SK-N-SH (cell line): ENCODE measurements at regions not wholly inside any gene's neighbourhood (a gene's known extent, or its start where the extent isn't known, plus 50 kb on each side); places are given as distances from the start of the nearest gene placed in this dataset.

Experiments used
- CTCF ChIA-PET: fragments of 300-600, 350-600 bp; formaldehyde crosslinking; extraction: SDS; loops from one replicate; lab custom pipeline; 2021; lab: Yijun Ruan, JAX
- POLR2A ChIA-PET: fragments of 350-600 bp; sonication (Branson Sonifier 250); formaldehyde crosslinking; extraction: SDS; loops from one replicate; lab custom pipeline; 2020; ENCODE audit warnings: antibody characterized with exemption, inconsistent platforms; lab: Yijun Ruan, JAX
- DNase-seq: peaks from one replicate; pipeline ENCODE4 v3.0.0; 2012
- H2AFZ ChIP-seq: fragments of 200-600 bp; sonication (generic); 2 replicates; pipeline ENCODE4 v1.8.1; 2016; ENCODE audit warnings: antibody characterized with exemption, mild to moderate bottlenecking, low read depth
- H3F3A ChIP-seq: fragments of 200-600 bp; sonication (generic); replicated peaks from 2 replicates; pipeline ENCODE3; 2016; ENCODE audit warnings: antibody characterized with exemption, mild to moderate bottlenecking; ENCODE audit not compliant: insufficient read depth
- H3K27ac ChIP-seq, 2 experiments: fragments of 200-500 bp in 1 of 2; fragments of 200-600 bp in 1 of 2; sonication (Bioruptor generic) in 1 of 2; sonication (generic), shearing (Covaris generic) in 1 of 2; 2 replicates each; pipeline versions ENCODE4 v1.5.1 to v1.6.1; 2014 to 2016; ENCODE audit warnings: low read depth in 2 of 2, inconsistent platforms in 1 of 2, low read length in 1 of 2, mild to moderate bottlenecking in 1 of 2, mixed read lengths in 1 of 2
- H3K27me3 ChIP-seq: fragments of 200-600 bp; sonication (generic), shearing (Covaris generic); 2 replicates; pipeline ENCODE4 v1.6.1; 2016; ENCODE audit warnings: mixed run types; ENCODE audit not compliant: insufficient read depth
- H3K36me3 ChIP-seq, 2 experiments: fragments of 200-500 bp in 1 of 2; fragments of 200-600 bp in 1 of 2; sonication (Bioruptor generic) in 1 of 2; sonication (generic) in 1 of 2; replicated peaks in 1 of 2; 2 replicates each; pipeline versions ENCODE3 to v1.5.1; 2014 to 2016; ENCODE audit warnings: low read length in 1 of 2, mild to moderate bottlenecking in 1 of 2; ENCODE audit not compliant: insufficient read depth in 2 of 2, control insufficient read depth in 1 of 2
- H3K4me1 ChIP-seq, 2 experiments: fragments of 200-500 bp in 1 of 2; fragments of 200-600 bp in 1 of 2; sonication (Bioruptor generic) in 1 of 2; sonication (generic), shearing (Covaris generic) in 1 of 2; 2 replicates each; pipeline versions ENCODE4 v1.5.1 to v1.6.1; 2014 to 2016; ENCODE audit warnings: low read depth in 1 of 2, low read length in 1 of 2, mixed run types in 1 of 2; ENCODE audit not compliant: insufficient read depth in 2 of 2, control insufficient read depth in 1 of 2
- H3K4me2 ChIP-seq: fragments of 200-600 bp; sonication (generic), shearing (Covaris generic); 2 replicates; pipeline ENCODE4 v1.6.1; 2017; ENCODE audit warnings: mixed run types
- H3K4me3 ChIP-seq, 2 experiments: fragments of 200-500 bp in 1 of 2; fragments of 200-600 bp in 1 of 2; sonication (Bioruptor generic) in 1 of 2; sonication (generic), shearing (Covaris generic) in 1 of 2; 2 replicates each; pipeline versions ENCODE4 v1.5.1 to v1.8.1; 2014 to 2016; ENCODE audit warnings: low read depth in 2 of 2, inconsistent platforms in 1 of 2, low read length in 1 of 2, mild to moderate bottlenecking in 1 of 2, mixed read lengths in 1 of 2, moderate library complexity in 1 of 2
- H3K79me2 ChIP-seq: fragments of 200-600 bp; sonication (generic); 2 replicates; pipeline ENCODE4 v1.8.1; 2017; ENCODE audit warnings: mild to moderate bottlenecking; ENCODE audit not compliant: insufficient read depth
- H3K9ac ChIP-seq: fragments of 200-600 bp; sonication (generic); 2 replicates; pipeline ENCODE4 v1.6.1; 2017; ENCODE audit warnings: mixed run types
- H3K9me2 ChIP-seq: fragments of 200-600 bp; sonication (generic); 2 replicates; pipeline ENCODE4 v1.6.1; 2017; ENCODE audit warnings: mixed run types
- H3K9me3 ChIP-seq: fragments of 200-600 bp; sonication (generic); 2 replicates; pipeline ENCODE4 v1.6.1; 2017; ENCODE audit warnings: mixed run types, mild to moderate bottlenecking, moderate library complexity
- H4K20me1 ChIP-seq: fragments of 200-600 bp; sonication (generic); 2 replicates; pipeline ENCODE4 v1.6.1; 2017; ENCODE audit warnings: mild to moderate bottlenecking, mixed run types; ENCODE audit not compliant: insufficient read depth
- ELF1 ChIP-seq: IDR thresholded peaks from 2 replicates; pipeline ENCODE4 v1.4.0; 2012
- EP300 ChIP-seq, 2 experiments: IDR thresholded peaks; 2 replicates each; pipeline versions ENCODE4 v1.4.0 to v1.6.1; 2012; ENCODE audit warnings: borderline replicate concordance in 1 of 2, low read depth in 1 of 2, low read length in 1 of 2
- FOSL2 ChIP-seq: IDR thresholded peaks from 2 replicates; pipeline ENCODE4 v1.4.0; 2012; ENCODE audit warnings: low read depth, mild to moderate bottlenecking, moderate library complexity, borderline replicate concordance
- JUND ChIP-seq: IDR thresholded peaks from 2 replicates; pipeline ENCODE4 v1.4.0; 2012
- MEF2A ChIP-seq: IDR thresholded peaks from 2 replicates; pipeline ENCODE4 v1.4.0; 2012; ENCODE audit warnings: low read depth, borderline replicate concordance
- PBX3 ChIP-seq: IDR thresholded peaks from 2 replicates; pipeline ENCODE4; 2012
- POLR2AphosphoS5 ChIP-seq: IDR thresholded peaks from 2 replicates; pipeline ENCODE4 v1.6.1; 2012; ENCODE audit warnings: low read depth, low read length
- RAD21 ChIP-seq: IDR thresholded peaks from 2 replicates; pipeline ENCODE4 v1.6.1; 2012; ENCODE audit warnings: mild to moderate bottlenecking, low read length
- RFX5 ChIP-seq: IDR thresholded peaks from 2 replicates; pipeline ENCODE4 v1.6.1; 2012; ENCODE audit warnings: mild to moderate bottlenecking, improper control_type of control experiment, low read length
- SIN3A ChIP-seq: IDR thresholded peaks from 2 replicates; pipeline ENCODE4 v1.6.1; 2012; ENCODE audit warnings: low read depth, mild to moderate bottlenecking, low read length, moderate library complexity, borderline replicate concordance
- SMC3 ChIP-seq: IDR thresholded peaks from 2 replicates; pipeline ENCODE4 v1.6.1; 2012; ENCODE audit warnings: low read depth, low read length, improper control_type of control experiment
- TAF1 ChIP-seq: IDR thresholded peaks from 2 replicates; pipeline ENCODE4 v1.6.1; 2012; ENCODE audit warnings: low read depth, mild to moderate bottlenecking, low read length, moderate library complexity, borderline replicate concordance
- TEAD4 ChIP-seq: IDR thresholded peaks from 2 replicates; pipeline ENCODE4 v1.4.0; 2012; ENCODE audit warnings: mild to moderate bottlenecking, borderline replicate concordance; ENCODE audit not compliant: insufficient read depth
- USF2 ChIP-seq: fragments of 150-350 bp; IDR thresholded peaks from 2 replicates; pipeline ENCODE4 v1.6.1; 2017; ENCODE audit warnings: antibody characterized with exemption, low read length, low read depth, borderline replicate concordance
- YY1 ChIP-seq: IDR thresholded peaks from 2 replicates; pipeline ENCODE4 v1.4.0; 2012; ENCODE audit warnings: low read depth, mild to moderate bottlenecking
- WGBS: methylation state at CpG from one replicate; pipeline ENCODE4 v1.1.6; 2017; ENCODE audit warnings: low lambda C conversion rate; 5-methylcytosine and 5-hydroxymethylcytosine counted together
- TF ChIP-seq, protein P1 (sequence below): IDR thresholded peaks from 2 replicates; pipeline ENCODE4 v1.4.0; 2012; ENCODE audit warnings: low read depth

DNA sequence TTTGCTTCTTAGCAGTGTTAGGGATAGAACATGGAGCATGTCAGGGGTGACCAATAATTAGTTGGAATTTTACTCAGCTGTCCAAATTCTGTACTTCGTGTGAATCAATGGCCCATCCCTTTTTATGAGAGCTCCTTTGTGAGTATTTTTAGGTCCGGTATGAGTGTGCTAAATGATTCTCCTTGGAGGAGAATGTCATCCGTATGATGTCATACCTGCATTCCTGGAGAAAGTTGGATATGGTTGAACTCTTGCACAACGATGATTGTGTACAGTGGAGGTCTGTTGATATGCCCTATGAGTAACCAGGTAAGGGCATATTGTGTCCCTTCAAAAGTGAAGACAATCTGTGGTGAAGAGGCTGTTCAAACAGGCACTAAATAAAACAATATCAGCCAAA is 400.8 kb downstream of the GXYLT1 start:
- H3K4me3 ChIP-seq: no peak overlapping the region
- TF ChIP-seq SMC3 (no peak), MEF2A (no peak), TEAD4 (no peak), FOSL2 (no peak), RAD21 (no peak)
- TF ChIP-seq, protein P1, sequence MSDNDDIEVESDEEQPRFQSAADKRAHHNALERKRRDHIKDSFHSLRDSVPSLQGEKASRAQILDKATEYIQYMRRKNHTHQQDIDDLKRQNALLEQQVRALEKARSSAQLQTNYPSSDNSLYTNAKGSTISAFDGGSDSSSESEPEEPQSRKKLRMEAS: no peak
- no peaks in the 10 kb centered on the region for H4K20me1 ChIP-seq
- no peak for DNase-seq
- no peak overlapping the region for H3K4me2 ChIP-seq
- H3K4me1 ChIP-seq: no peaks in the 10 kb centered on the region
- H3K79me2 ChIP-seq: no peaks in the 10 kb centered on the region
- POLR2A ChIA-PET: no interaction called here
- H3F3A ChIP-seq: no peaks in the 10 kb centered on the region
- H3K9ac ChIP-seq: no peak overlapping the region
- WGBS: 30% methylated on average over 4 of the region's 4 CpGs
- H3K9me3 ChIP-seq: no peaks in the 10 kb centered on the region
- CTCF ChIA-PET: interaction anchor here (1.7 kb wide), 1 partner anchor 23 kb away, joined by 3 read pairs; no protein-coding TSS in a partner anchor
- no peaks in the 10 kb centered on the region for H3K9me2 ChIP-seq
- H2AFZ ChIP-seq: no peak overlapping the region
- no peaks in the 10 kb centered on the region for H3K36me3 ChIP-seq
- H3K27ac ChIP-seq: no peak overlapping the region
- no peaks in the 10 kb centered on the region for H3K27me3 ChIP-seq

- H3F3A ChIP-seq: no peaks in the 10 kb centered on the region
- no peaks in the 10 kb centered on the region for H3K27me3 ChIP-seq
- no peak overlapping the region for H3K4me2 ChIP-seq
- no peaks in the 10 kb centered on the region for H3K79me2 ChIP-seq
- DNase-seq: no peak
- no peak overlapping the region for H2AFZ ChIP-seq
- no peaks in the 10 kb centered on the region for H4K20me1 ChIP-seq
- H3K4me3 ChIP-seq: no peak overlapping the region
- no peaks in the 10 kb centered on the region for H3K9me2 ChIP-seq
- WGBS: 76% methylated on average over 3 of the region's 3 CpGs
- H3K4me1 ChIP-seq: no peaks in the 10 kb centered on the region
- TF ChIP-seq MEF2A (no peak), TAF1 (no peak), EP300 (IDR thresholded peaks at IDR 0.05; ENCODE audit: borderline replicate concordance in 1 of 2, low read depth in 1 of 2, low read length in 1 of 2) (no peak), USF2 (no peak), SIN3A (no peak), SMC3 (no peak), YY1 (no peak), ELF1 (no peak), RFX5 (no peak), POLR2AphosphoS5 (no peak), JUND (no peak), PBX3 (no peak)
- no peaks in the 10 kb centered on the region for H3K9me3 ChIP-seq
- H3K36me3 ChIP-seq: no peaks in the 10 kb centered on the region
- no peak overlapping the region for H3K9ac ChIP-seq
- ChIA-PET CTCF (interaction anchor here (1.6 kb wide), 1 partner anchor 285 kb away, joined by 4 read pairs; no protein-coding TSS in a partner anchor), POLR2A (no interaction called here)
- no peak overlapping the region for H3K27ac ChIP-seq
These were observed 405.6 kb downstream of the GXYLT1 start for GRCh38 chr12:41739066-41739465.
